GM21360 (cell line): ENCODE measurements at regions not wholly inside any gene's neighbourhood (a gene's known extent, or its start where the extent isn't known, plus 50 kb on each side); places are given as distances from the start of the nearest gene placed in this dataset.
A peak's percentile ranks its signal among the peaks of the same experiment; 100 is the strongest.

ENCODE experiments used
- ATAC-seq: cut with Tn5 transposase; IDR thresholded peaks from one replicate; pipeline ENCODE4 v1.9.1; 2021; ENCODE audit warnings: mild to moderate bottlenecking, moderate library complexity; ENCODE audit not compliant: unreplicated experiment

GRCh38 chr6:139597087-139597763, 222.8 kb upstream of the CITED2 start:
- no peak for ATAC-seq

- ATAC-seq = no peak
Measured at GRCh38 chr6:139595183-139595582, 220.7 kb upstream of the CITED2 start.

- no peak for ATAC-seq
Measured at GRCh38 chr6:139594333-139594965, 220.0 kb upstream of the CITED2 start.

- ATAC-seq = no peak
Measured at GRCh38 chr6:139593081-139593480, 218.6 kb upstream of the CITED2 start.

- ATAC-seq = no peak
Measured at GRCh38 chr6:139592011-139592410, 217.6 kb upstream of the CITED2 start.

- ATAC-seq = no peak
Measured at GRCh38 chr6:139591075-139591865, 216.8 kb upstream of the CITED2 start.

GRCh38 chr6:139590206-139590605, 215.8 kb upstream of the CITED2 start:
- no peak for ATAC-seq

GRCh38 chr6:139588734-139589593, 214.5 kb upstream of the CITED2 start:
- ATAC-seq = no peak

- ATAC-seq = no peak
Measured at GRCh38 chr6:139588076-139588639, 213.7 kb upstream of the CITED2 start.

GRCh38 chr6:139587469-139587868, 213.0 kb upstream of the CITED2 start:
- no peak for ATAC-seq

- ATAC-seq = no peak
Measured at GRCh38 chr6:139586273-139586672, 211.8 kb upstream of the CITED2 start.

- ATAC-seq = no peak
Measured at GRCh38 chr6:139584599-139584998, 210.2 kb upstream of the CITED2 start.

- no peak for ATAC-seq
Measured at GRCh38 chr6:139583420-139583819, 209.0 kb upstream of the CITED2 start.

- ATAC-seq = no peak
Measured at GRCh38 chr6:139582956-139583355, 208.5 kb upstream of the CITED2 start.

- ATAC-seq = no peak
Measured at GRCh38 chr6:139581485-139581865, 207.0 kb upstream of the CITED2 start.

GRCh38 chr6:139580592-139581484, 206.4 kb upstream of the CITED2 start:
- peak; percentile 93 for ATAC-seq

- no peak for ATAC-seq
Measured at GRCh38 chr6:139577763-139578604, 203.5 kb upstream of the CITED2 start.

GRCh38 chr6:139577124-139577762, 202.8 kb upstream of the CITED2 start:
- no peak for ATAC-seq
